Stimulated activated CD8-positive, alpha-beta memory T cell treated with anti-CD3 and anti-CD28 coated beads, Interleukin-12 subunit alpha, Interleukin-12 subunit beta, amount 100 ng/mL, for 1 hour (primary cell): ENCODE measurements at regions not wholly inside any gene's neighbourhood (a gene's known extent, or its start where the extent isn't known, plus 50 kb on each side); places are given as distances from the start of the nearest gene placed in this dataset.
"Not testable (repeated sequence)": the region's sequence is repeated elsewhere in the genome, so short reads cannot be mapped to it uniquely, and the experiment has no call there.

Experiments used
- DNase-seq: peaks from one replicate; pipeline ENCODE4 v3.0.0-alpha.2; 2020; ENCODE audit warnings: low read depth

- DNase-seq: no peak
These were observed 153.4 kb upstream of the CARMIL1 start for GRCh38 chr6:25125736-25126135.

- no peak for DNase-seq
These were observed 151.9 kb upstream of the CARMIL1 start for GRCh38 chr6:25127076-25127837.

DNA sequence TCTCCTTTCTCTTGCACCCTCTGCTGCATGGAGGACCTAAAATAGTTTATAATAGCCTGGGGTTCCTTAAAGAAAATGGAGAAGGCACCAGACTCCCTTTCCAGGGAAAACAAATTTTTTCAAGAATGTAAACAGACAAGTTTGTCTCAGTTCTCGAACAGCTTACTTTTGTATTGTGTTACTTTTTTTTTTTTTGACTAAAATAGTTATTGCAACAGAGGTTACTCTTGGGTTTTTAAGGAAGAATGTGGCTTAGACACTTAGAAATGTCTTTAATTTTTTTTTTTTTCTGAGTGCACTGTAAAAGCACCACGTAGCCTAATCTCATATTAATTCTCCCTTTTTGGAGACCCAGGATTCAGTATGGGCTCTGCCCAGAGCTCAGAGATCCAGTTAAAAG is 148.7 kb upstream of the CARMIL1 start:
- DNase-seq: no peak

DNA sequence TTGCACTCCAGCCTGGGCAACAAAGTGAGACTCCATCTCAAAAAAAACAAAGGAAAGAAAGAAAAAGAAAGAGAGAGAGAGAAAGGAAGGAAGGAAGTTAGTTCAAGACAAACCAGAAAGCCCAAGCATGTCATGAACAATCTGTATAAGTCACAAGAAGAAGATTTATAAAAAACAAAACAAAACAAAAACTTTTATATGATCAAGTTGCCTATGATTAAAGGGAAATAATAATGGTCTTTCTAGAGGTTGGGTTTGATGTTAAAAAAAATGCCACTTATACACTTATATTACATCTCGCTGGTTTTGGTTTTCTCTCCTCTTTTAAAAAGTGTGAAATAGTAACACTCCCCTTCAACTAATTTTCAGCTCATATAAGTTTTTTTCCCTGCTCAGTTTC is 146.2 kb upstream of the CARMIL1 start:
- DNase-seq: no peak

DNA sequence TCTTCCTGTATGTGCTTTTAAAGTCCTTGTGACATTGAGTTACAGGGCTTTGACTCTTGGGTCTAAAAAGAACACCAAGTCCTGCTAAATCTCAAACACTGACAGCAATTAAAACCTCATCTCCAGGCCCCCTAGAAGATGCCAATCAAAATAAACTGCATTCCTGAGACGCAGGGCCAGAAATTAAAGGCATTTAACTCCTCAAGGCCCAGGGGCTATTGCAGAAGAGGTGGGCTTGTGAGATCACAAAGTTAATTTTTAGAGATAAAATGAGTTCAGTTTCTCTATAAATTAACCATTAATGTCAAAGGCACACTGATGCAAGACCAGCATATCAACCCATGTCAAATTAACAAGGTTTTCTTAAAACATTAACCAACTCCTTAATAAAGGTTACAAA is 145.6 kb upstream of the CARMIL1 start:
- DNase-seq: no peak

DNA sequence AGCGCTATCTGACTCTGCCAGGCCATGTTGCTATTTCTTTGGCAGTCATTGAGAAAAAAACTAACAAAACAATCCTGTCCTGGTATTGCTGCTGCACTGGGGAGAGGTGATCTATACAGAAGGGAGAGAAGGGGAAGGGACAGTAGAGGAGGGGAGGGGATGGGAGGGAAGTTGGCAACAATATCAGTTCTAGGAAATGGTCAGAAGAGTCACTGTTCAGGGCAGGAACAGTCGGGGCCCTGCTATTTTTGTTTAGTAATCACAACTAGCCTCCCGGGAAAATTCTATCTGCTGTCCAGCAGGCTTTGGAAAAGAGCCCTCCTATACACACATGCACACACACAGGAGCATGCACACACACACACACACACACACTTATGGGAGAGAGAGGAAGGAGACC is 142.3 kb upstream of the CARMIL1 start:
- no peak for DNase-seq

DNA sequence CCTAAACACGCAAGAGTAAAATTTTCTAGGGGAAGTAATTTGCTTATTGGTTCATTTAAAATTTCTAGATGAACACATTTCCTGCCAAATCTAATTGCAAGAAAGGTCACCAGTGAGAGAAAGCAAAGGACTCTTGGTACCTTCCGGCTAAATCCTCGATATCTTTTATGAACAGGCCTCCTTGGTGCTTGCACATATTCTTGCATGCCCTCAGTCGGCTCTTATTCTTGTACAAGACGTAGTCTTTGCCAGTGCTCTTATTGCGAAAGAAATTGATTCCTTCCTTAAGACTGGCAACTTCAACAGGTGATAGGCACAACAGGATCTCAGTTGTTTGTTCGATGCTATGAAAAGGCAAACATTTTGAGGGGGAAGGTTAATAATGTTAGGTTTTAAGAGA is 141.7 kb upstream of the CARMIL1 start:
- DNase-seq: no peak

DNA sequence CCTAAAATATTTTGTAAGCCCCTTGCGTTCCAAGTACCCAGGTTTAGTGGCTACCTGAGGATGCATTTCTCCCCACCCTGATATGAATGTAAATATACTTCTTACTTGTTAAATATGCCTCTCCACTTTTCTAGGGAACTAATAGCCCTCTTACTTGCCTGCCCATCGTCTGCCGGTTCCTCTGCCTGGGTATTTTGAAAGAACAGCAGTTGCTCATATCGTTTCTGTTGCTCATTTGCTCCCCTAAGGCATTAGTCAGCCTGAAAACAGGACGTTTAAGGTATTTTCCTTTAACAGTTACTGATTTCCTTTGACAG is 141.3 kb upstream of the CARMIL1 start:
- DNase-seq: no peak

- peak; percentile 41 for DNase-seq
These were observed 140.8 kb upstream of the CARMIL1 start for GRCh38 chr6:25138233-25138933.

GRCh38 chr6:25138934-25139415 is 140.2 kb upstream of the CARMIL1 start:
- no peak for DNase-seq

GRCh38 chr6:25139608-25140007 is 139.6 kb upstream of the CARMIL1 start:
- not testable (repeated sequence) for DNase-seq

DNA sequence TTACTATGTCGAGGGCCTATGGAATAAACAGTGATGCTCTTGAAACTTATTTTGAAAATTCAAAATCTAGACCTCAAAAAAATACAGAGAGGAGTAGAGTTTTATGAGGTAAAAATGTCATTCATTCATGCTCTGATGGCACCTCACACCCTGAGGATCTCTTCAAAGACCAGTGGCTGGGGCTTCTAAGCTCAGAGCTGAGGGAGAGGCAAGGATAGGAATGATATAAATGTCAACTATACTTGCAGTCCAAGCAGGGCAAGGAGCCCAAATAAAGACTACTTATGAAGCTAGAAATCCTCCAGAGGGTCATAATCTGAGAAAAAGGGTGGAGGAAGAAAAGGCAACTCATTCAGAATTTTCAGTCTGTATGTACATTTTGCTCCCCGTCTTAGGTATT is 136.7 kb upstream of the CARMIL1 start:
- DNase-seq: no peak

GRCh38 chr6:25144919-25145318 is 134.3 kb upstream of the CARMIL1 start:
- no peak for DNase-seq

DNA sequence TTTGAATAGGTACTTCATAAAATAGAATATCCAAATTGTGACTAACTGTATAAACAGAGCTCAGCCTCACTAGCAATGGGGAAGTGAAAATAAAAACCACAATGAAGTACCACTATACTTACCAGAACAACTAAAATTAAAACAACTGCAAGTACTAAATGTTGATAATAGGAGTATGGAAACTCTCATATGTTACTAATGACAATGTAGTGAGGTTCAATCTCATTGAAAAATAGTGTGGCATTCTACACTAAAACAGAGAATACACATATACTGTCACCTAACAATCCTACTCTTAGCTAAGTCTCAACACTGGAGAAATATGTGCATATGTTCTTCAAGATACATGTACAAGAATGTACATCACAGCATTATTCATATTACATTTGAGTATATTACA is 132.0 kb upstream of the CARMIL1 start:
- no peak for DNase-seq

- no peak for DNase-seq
These were observed 129.1 kb upstream of the CARMIL1 start for GRCh38 chr6:25150031-25150430.

DNA sequence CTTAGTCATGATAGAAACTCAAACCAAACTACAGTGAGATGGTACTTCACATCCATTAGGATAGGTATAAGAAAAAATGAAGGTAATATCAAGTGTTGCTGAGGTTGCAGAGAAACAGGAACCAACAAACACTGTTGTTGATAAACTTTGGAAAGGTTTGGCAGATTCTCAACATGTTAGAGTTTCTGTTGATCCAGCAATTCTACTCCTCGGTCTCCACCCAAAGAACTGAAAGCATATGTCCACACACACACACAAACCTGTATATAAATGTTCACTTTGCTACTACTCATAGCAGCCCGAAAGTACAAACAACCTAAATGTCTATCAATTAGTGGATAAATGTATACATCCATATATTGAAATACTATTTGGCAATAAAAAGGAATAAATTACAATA is 128.3 kb upstream of the CARMIL1 start:
- no peak for DNase-seq

DNA sequence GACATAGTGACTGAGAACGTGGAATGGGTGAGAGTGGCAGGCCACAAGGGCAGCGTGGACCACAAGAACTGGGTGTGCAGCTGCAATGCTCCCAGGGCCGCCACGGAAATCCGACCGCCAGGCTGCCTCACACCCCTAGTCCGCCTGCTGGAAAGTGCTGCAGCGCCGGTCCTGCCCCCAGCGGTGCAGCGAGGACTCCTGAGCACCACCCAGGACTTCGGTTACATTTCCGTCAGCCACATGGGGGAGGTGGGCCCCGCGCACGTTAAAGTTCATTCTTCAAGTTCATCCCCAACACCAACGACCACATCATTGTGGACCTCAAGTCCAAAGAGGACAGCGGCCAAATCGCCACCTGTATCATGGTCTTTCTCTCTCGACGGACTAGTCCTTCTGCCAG is 126.1 kb upstream of the CARMIL1 start:
- DNase-seq: no peak

GRCh38 chr6:25154034-25154596 is 125.1 kb upstream of the CARMIL1 start:
- no peak for DNase-seq

- no peak for DNase-seq
These were observed 124.0 kb upstream of the CARMIL1 start for GRCh38 chr6:25155211-25155610.

DNA sequence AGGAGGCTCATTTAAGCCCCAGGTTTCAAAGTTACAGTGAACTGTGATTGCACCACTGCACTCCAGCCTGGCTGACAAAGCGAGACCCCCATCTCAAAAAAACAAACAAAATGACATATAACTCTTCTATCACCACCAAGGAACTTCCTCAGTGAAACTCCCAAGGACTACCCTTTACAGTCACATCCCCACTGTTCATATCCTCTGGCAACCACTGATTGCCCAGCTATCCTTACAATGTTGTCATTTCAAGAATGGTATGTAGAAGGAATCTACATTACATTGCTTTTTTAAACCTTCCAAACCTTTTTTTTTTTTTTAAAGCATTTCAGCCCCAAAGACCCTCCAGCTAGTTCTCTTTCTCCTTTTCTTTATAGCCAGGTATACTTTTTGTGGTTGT is 123.1 kb upstream of the CARMIL1 start:
- no peak for DNase-seq

DNA sequence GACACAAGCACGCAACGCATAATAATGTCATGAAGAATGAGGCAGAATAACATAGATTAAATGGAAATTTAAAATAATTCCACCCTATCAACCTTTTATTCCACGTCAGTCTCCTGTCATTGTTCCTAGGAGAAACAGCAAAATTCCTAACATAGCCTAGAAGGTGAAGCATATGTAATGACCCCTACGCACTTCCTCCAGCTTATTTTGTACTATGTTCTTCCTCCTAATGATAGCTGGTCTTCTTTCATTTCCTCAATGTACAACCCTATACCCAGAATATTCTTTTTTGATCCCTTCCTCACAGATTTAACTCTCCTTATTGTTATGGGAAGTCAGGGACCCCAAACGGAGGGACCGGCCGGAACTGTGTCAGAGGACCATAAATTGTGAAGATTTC is 122.0 kb upstream of the CARMIL1 start:
- no peak for DNase-seq

- no peak for DNase-seq
These were observed 121.3 kb upstream of the CARMIL1 start for GRCh38 chr6:25157842-25158241.

DNA sequence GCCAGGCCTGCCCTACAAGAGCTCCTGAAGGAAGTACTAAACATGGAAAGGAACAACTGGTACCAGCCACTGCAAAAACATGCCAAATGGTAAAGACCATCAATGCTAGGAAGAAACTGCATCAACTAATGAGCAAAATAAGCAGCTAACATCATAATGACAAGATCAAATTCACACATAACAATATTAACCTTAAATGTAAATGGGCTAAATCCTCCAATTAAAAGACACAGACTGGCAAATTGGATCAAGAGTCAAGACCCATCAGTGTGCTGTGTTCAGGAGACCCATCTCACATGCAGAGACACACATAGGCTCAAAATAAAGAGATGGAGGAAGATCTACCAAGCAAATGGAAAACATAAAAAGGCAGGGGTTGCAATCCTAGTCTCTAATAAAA is 119.0 kb upstream of the CARMIL1 start:
- DNase-seq: not testable (repeated sequence)

- DNase-seq: no peak
These were observed 114.0 kb upstream of the CARMIL1 start for GRCh38 chr6:25165177-25165576.
